Naive thymus-derived CD8-positive, alpha-beta T cell (primary cell): ENCODE measurements at regions not wholly inside any gene's neighbourhood (a gene's known extent, or its start where the extent isn't known, plus 50 kb on each side); places are given as distances from the start of the nearest gene placed in this dataset.
"Not testable (repeated sequence)": the region's sequence is repeated elsewhere in the genome, so short reads cannot be mapped to it uniquely, and the experiment has no call there.

Experiments used
- ATAC-seq, 2 donors: fragments of 150-1000 bp; cut with Tn5 transposase in 1 of 2; sonication (Bioruptor Pico), chemical (Tn5 transposase) in 1 of 2; 1 replicate in 1 of 2; 2 replicates in 1 of 2; pipeline ENCODE4 v1.10.0; 2021; ENCODE audit warnings: mild to moderate bottlenecking in 2 of 2, moderate library complexity in 2 of 2
- POLR2A ChIA-PET: fragments of 350-600 bp; sonication (Branson Sonifier 250); formaldehyde crosslinking; loops from one replicate; lab custom pipeline; 2021; ENCODE audit warnings: antibody characterized with exemption; lab: Charles Lee
- DNase-seq, 10 donors: peaks; one replicate each; pipeline versions ENCODE4 v3.0.0 to v3.0.0-alpha.2; 2020 to 2022
- H3K27ac Mint-ChIP-seq, 10 donors: one replicate each; pipeline ENCODE4 v1.8.0; 2020 to 2022; ENCODE audit warnings: mild to moderate bottlenecking in 10 of 10, mixed read lengths in 10 of 10, moderate library complexity in 4 of 10, inconsistent platforms in 1 of 10
- H3K27me3 Mint-ChIP-seq, 5 donors: one replicate each; pipeline ENCODE4 v1.8.0; 2021 to 2022; ENCODE audit warnings: mixed read lengths in 5 of 5
- H3K36me3 Mint-ChIP-seq, 3 donors: one replicate each; pipeline ENCODE4 v1.8.0; 2020 to 2022; ENCODE audit warnings: mixed read lengths in 3 of 3, mild to moderate bottlenecking in 2 of 3, inconsistent platforms in 1 of 3
- H3K4me1 Mint-ChIP-seq, 4 donors: one replicate each; pipeline ENCODE4 v1.8.0; 2021 to 2022; ENCODE audit warnings: mixed read lengths in 4 of 4
- H3K4me3 Mint-ChIP-seq, 10 donors: one replicate each; pipeline ENCODE4 v1.8.0; 2020 to 2022; ENCODE audit warnings: mild to moderate bottlenecking in 10 of 10, mixed read lengths in 10 of 10, moderate library complexity in 6 of 10, inconsistent platforms in 1 of 10
- H3K9me3 Mint-ChIP-seq, 9 donors: one replicate each; pipeline ENCODE4 v1.8.0; 2020 to 2022; ENCODE audit warnings: mixed read lengths in 9 of 9, mild to moderate bottlenecking in 3 of 9, inconsistent platforms in 1 of 9, moderate library complexity in 1 of 9

DNA sequence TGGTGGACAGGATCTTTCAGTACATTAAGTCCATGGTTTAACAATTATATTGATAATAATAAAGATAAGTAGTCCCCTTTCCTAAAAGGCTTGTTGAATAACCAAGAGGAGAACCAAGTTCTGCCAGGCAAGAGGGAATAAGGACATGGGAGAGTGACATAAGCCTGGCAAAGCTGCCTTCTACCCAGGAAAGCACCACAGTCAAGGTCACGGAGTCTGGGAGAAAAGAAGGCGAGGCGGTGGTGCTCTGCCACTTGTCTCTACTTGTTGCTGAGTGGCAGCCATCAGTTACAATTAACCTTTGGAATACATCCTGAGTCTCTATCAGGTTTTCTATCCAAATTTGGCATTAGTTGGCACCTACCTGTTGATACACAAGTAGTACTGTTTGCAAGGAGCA lies 101.7 kb upstream of the GATA6 start:
- Mint-ChIP-seq H3K27ac (no peak overlapping the region), H3K9me3 (peaks cover 0 to 11% (median 0%) of the 10 kb centered on the region in 9 donors), H3K4me3 (no peak overlapping the region), H3K4me1 (peaks cover 0 to 2% (median 0%) of the 10 kb centered on the region in 4 donors), H3K36me3 (peaks cover 0 to 3% (median 0%) of the 10 kb centered on the region in 3 donors), H3K27me3 (peaks cover 0 to 6% (median 2%) of the 10 kb centered on the region in 5 donors)
- no peak for DNase-seq
- POLR2A ChIA-PET = no interaction called here
- ATAC-seq = no peak

DNA sequence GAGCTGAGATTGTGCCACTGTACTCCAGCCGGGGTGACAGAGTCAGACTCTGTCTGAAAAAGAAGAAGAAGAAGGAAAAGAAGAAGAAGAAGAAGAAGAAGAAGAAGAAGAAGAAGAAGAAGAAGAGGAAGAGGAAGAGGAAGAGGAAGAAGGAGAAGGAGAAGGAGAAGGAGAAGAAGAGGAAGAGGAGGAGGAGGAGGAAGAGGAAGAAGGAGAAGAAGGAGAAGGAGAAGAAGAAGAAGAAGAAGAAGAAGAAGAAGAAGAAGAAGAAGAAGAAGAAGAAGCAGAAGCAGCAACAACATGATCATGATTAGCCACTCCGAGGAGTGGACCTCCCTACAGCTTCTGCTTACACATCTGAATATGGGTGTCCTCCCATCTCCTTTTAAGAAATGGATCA lies 100.6 kb upstream of the GATA6 start:
- H3K36me3 Mint-ChIP-seq, POLR2A ChIA-PET, DNase-seq, H3K27me3 Mint-ChIP-seq, H3K27ac Mint-ChIP-seq, H3K4me3 Mint-ChIP-seq, ATAC-seq, H3K4me1 Mint-ChIP-seq: not testable (repeated sequence)
- peaks cover 0 to 11% (median 0%) of the 10 kb centered on the region in 9 donors for H3K9me3 Mint-ChIP-seq

DNA sequence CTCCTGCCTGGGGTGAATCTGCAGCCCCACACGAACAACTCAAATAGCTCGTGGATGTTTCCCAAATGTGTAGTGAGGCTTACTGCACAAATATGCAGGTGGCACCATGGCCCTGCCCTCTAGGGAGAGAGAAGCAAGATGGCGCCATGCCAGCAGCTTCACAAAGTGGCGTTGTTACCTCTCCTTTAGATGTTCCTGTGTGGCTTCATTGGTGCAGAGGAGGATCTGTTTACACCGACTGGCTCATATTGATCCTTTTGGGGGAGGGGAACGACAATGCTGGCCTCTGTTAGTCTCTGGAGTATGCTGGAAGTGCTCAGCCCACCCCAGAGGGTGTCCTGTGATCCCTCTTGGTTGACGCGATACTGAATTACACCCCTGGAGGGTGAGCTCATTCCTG lies 99.5 kb upstream of the GATA6 start:
- Mint-ChIP-seq H3K36me3 (no peaks in the 10 kb centered on the region), H3K9me3 (peaks cover 0 to 11% (median 0%) of the 10 kb centered on the region in 9 donors), H3K4me3 (no peak overlapping the region), H3K27me3 (peaks cover 0 to 6% (median 2%) of the 10 kb centered on the region in 5 donors), H3K27ac (no peak overlapping the region), H3K4me1 (peaks cover 0 to 2% (median 0%) of the 10 kb centered on the region in 4 donors)
- DNase-seq (no peak), ATAC-seq (no peak)
- POLR2A ChIA-PET = no interaction called here

DNA sequence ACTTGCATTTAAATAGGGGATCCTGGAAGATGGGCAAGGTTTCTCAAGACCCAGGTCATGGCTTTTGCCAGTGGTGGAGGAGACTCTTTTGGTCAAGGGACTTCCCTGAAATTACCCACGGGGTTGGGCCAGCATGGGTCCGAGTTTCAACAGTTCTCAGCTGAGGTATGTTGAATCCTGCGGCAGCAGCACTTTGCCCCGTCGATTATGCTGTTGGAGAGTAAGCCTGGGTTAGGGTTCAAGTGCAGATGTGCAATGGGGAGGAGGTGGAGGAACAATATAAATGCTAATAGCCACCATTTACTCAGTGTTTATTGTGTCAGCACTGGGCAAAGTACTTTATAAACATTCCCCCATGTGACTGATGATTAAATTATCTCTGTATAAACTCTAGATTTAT lies 96.0 kb upstream of the GATA6 start:
- POLR2A ChIA-PET = no interaction called here
- no peak overlapping the region for H3K4me3 Mint-ChIP-seq

DNA sequence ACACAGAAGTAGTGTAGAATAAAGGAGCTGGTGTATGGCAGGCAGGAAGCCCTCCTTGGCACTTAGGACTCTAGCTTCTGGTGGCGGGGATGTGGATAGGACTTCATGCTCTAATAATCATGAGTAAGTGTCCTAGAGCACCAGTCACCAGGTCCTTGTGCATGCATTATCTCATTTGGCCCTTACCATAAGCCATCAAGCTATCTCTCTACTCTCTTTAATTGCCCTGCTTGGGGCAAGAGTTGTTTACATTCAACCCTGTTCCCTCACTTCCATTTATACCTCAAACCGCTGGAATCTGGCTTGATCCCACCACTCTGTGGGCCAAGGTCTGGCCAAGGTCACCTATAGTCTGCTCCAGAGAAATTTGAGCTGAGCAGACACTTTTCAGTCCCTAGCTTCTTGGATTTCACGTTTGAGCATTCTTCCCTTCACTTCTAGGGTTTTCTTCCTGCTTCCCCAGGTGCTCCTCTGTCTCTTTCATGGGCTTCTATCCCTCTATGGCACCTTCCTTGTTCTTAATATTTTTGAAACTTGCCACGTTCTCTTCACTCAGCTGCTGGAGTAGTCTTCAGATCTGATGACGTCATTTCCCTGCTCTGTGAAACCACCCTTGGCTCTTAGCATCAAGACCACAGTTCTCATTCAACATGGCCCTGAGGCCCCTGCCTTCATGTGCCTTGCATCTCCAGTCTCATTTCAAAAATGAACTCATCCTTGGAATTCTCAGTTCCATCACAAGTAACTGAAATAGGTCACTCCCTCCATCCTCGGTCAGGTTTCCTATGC lies 94.9 kb upstream of the GATA6 start:
- POLR2A ChIA-PET = no interaction called here
- no peak for DNase-seq
- Mint-ChIP-seq H3K9me3 (no peaks in the 10 kb centered on the region), H3K27me3 (no peaks in the 10 kb centered on the region), H3K36me3 (no peaks in the 10 kb centered on the region), H3K4me3 (no peak overlapping the region), H3K4me1 (no peaks in the 10 kb centered on the region), H3K27ac (no peak overlapping the region)
- no peak for ATAC-seq

More for the DNA sequence above, 96.0 kb upstream of the GATA6 start:
- Mint-ChIP-seq H3K27me3 (peaks cover 0 to 4% (median 0%) of the 10 kb centered on the region in 5 donors), H3K9me3 (peaks cover 0 to 8% (median 0%) of the 10 kb centered on the region in 9 donors), H3K27ac (no peak overlapping the region), H3K36me3 (no peaks in the 10 kb centered on the region), H3K4me1 (peaks cover 0 to 2% (median 0%) of the 10 kb centered on the region in 4 donors)
- ATAC-seq = no peak
- DNase-seq = no peak

DNA sequence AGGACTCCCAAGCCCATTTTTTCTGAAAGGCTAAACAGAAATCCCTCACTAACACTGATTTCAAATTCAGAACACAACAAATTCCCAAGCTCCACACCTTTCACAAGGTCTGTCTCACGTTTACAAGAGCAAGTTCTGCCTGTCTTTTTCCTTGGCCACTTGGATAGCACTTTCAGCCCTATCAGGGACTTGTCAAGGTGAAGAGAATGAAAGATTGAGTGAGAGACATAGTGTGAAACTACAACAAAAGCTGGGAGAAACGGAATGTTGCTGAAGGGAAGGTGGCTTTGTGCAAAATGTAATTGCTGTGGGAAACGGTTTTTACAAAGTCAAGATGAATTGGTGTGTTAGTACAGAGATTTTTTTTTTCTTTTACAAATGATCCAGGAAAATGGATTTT lies 89.4 kb upstream of the GATA6 start:
- H3K4me1 Mint-ChIP-seq = no peaks in the 10 kb centered on the region
- POLR2A ChIA-PET = no interaction called here
- H3K27me3 Mint-ChIP-seq = peaks cover 0 to 5% (median 0%) of the 10 kb centered on the region in 5 donors
- no peak overlapping the region for H3K27ac Mint-ChIP-seq
- ATAC-seq = no peak
- no peak overlapping the region for H3K4me3 Mint-ChIP-seq
- DNase-seq = no peak
- H3K9me3 Mint-ChIP-seq = peaks cover 0 to 2% (median 0%) of the 10 kb centered on the region in 9 donors
- no peaks in the 10 kb centered on the region for H3K36me3 Mint-ChIP-seq

DNA sequence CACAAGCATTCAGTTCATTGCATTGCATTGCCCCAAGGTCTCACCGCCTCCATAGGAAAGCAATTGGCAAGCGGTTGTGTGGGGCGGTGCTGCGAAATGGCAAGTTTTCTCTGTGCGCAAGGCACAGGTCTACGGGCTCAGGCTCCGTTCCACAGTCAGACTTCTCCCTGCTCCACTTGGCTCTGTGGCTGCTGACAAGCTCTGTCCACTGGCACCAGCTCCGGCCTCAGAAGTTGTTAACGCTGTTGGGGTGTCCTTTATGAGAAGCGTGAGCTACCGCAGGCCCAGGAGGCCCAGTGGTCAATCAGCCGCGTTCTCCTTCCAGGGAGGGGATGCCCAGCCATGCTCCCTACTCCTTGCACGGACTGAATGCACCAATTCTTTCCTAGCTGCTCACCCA lies 87.0 kb upstream of the GATA6 start:
- Mint-ChIP-seq H3K4me1 (no peaks in the 10 kb centered on the region), H3K27ac (no peak overlapping the region), H3K4me3 (no peak overlapping the region), H3K9me3 (peaks cover 0 to 4% (median 0%) of the 10 kb centered on the region in 9 donors), H3K27me3 (peaks cover 0 to 9% (median 3%) of the 10 kb centered on the region in 5 donors), H3K36me3 (no peaks in the 10 kb centered on the region)
- ATAC-seq (no peak), DNase-seq (no peak)
- POLR2A ChIA-PET = no interaction called here

DNA sequence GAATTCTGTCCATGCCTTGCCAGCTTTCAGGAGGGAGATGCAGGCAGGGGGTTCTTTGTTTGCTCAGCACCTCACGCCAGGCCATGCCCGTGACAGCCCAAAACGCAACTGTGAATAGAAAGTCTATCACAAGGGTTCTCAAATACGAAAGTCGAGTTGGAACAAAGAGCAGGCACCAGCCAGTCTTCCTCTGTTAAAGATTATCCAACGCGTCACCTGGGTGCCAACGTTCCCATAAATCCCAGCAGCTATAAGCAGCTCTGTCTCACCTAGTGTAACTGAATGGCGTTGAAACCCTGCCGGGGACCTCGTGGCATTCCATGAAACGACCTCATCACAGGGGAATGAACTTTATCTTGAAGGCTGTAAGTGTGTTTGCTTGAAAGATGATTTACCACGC lies 84.8 kb upstream of the GATA6 start:
- Mint-ChIP-seq H3K4me3 (no peak overlapping the region), H3K36me3 (no peaks in the 10 kb centered on the region)

DNA sequence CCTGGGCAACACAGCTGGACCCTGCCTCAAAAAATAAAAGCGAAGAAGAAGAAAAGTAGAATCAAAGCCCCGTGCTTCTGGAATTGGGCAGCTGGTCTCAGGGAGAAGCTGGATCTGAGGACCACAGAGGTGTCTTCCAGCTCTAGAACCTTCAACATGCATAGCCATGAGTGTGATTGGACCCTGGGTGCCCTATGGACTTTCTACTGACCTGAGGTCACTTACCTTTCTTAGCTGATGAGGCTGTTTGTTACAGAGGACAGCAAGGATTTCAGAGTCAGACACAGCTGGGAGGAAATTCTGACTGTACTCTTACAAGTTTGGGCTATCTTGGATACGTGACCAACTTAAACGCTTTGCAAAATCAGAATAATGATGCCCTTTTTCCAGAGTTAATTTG lies 82.4 kb upstream of the GATA6 start:
- Mint-ChIP-seq H3K36me3 (no peaks in the 10 kb centered on the region), H3K27ac (no peak overlapping the region), H3K4me3 (no peak overlapping the region), H3K4me1 (no peaks in the 10 kb centered on the region), H3K27me3 (peaks cover 0 to 9% (median 3%) of the 10 kb centered on the region in 5 donors), H3K9me3 (peaks cover 0 to 3% (median 0%) of the 10 kb centered on the region in 9 donors)
- DNase-seq (no peak), ATAC-seq (no peak)
- POLR2A ChIA-PET = no interaction called here

More for the DNA sequence above, 84.8 kb upstream of the GATA6 start:
- H3K27ac Mint-ChIP-seq = no peak overlapping the region
- peaks cover 0 to 9% (median 3%) of the 10 kb centered on the region in 5 donors for H3K27me3 Mint-ChIP-seq
- H3K4me1 Mint-ChIP-seq = no peaks in the 10 kb centered on the region
- ATAC-seq = no peak
- POLR2A ChIA-PET = no interaction called here
- H3K9me3 Mint-ChIP-seq = peaks cover 0 to 4% (median 0%) of the 10 kb centered on the region in 9 donors
- DNase-seq = no peak

DNA sequence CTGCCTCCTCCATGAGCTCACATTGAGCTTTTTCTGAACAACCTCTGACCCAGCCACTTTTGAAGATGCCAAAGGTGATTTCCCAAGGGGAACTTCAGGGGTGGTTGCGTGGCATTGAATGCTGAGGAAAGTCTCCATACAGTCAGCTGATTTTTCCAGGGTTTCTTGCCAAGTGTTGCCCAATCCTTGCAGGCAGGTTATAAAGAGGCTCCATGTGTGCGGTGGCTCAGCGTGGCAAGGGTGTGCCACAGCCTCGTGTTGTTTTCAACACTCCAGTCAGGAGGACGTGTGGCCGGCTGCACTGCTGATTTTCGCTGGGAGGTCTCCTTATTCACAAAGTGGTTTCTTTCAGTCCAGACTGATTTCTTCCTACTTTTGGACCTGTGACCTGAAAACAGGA lies 81.4 kb upstream of the GATA6 start:
- H3K36me3 Mint-ChIP-seq = no peaks in the 10 kb centered on the region
- ATAC-seq (no peak), DNase-seq (no peak)
- peak overlapping the region in 1 of 10 donors; percentile 48 for H3K27ac Mint-ChIP-seq
- H3K4me1 Mint-ChIP-seq = no peaks in the 10 kb centered on the region
- POLR2A ChIA-PET = no interaction called here
- H3K4me3 Mint-ChIP-seq = no peak overlapping the region
- H3K9me3 Mint-ChIP-seq = peaks cover 0 to 3% (median 0%) of the 10 kb centered on the region in 9 donors
- H3K27me3 Mint-ChIP-seq = peaks cover 0 to 9% (median 3%) of the 10 kb centered on the region in 5 donors

DNA sequence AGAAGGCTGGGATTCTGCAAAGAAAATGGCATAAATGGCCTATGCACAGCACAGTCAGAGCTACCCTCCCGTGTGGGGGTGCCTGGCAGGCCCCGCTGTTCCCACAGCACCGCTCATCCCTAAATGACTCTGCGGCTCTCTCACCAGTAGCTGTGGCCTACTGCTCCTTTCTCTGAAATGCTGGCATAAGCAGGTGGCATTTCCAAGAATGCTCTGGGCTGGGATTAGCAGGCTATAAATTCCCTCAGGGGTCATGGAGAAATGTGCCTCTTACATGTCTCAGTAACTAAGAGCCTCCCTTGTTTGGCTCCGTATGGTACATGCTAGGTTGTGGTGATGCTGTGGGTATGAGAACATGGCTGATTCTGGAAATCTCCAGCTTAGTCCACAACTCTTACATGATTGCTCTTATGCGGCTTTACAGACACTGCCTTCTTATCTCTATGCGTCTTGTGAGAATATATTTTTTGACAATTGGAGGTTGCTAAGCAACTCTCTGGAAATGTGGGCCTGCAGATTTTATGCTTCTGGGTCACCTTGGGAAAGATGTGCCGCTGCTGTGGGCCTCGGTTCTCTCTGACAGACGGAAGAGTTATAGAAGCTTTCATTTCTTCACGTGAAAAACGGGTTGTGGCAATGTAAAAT lies 80.3 kb upstream of the GATA6 start:
- POLR2A ChIA-PET = no interaction called here

DNA sequence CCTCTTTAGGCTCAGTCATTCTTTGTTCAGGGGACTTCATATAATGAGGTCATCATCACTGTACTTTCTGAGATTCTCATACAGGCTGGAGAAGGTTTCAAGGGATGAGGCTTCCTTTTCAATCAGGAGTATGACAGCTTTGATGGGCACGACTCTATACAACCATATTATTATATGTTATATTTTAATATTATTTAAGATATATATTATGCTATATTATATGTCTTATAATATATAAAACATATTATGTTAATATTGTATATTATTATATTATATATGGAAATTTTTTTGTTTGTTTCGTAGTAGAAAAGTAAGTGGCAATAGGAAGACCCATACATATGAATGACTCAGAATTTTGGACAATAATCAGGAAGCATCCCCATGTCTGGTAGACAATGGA lies 78.0 kb upstream of the GATA6 start:
- H3K4me1 Mint-ChIP-seq = no peaks in the 10 kb centered on the region
- POLR2A ChIA-PET = no interaction called here
- no peak for ATAC-seq
- no peak overlapping the region for H3K27ac Mint-ChIP-seq
- DNase-seq = no peak
- H3K9me3 Mint-ChIP-seq = no peaks in the 10 kb centered on the region
- H3K4me3 Mint-ChIP-seq = no peak overlapping the region
- H3K36me3 Mint-ChIP-seq = no peaks in the 10 kb centered on the region
- H3K27me3 Mint-ChIP-seq = peaks cover 1 to 15% (median 4%) of the 10 kb centered on the region in 5 donors

More for the DNA sequence above, 80.3 kb upstream of the GATA6 start:
- Mint-ChIP-seq H3K36me3 (no peaks in the 10 kb centered on the region), H3K27ac (no peak overlapping the region), H3K4me1 (no peaks in the 10 kb centered on the region), H3K4me3 (no peak overlapping the region), H3K27me3 (peaks cover 0 to 18% (median 3%) of the 10 kb centered on the region in 5 donors), H3K9me3 (peaks cover 0 to 3% (median 0%) of the 10 kb centered on the region in 9 donors)
- DNase-seq (no peak), ATAC-seq (no peak)

DNA sequence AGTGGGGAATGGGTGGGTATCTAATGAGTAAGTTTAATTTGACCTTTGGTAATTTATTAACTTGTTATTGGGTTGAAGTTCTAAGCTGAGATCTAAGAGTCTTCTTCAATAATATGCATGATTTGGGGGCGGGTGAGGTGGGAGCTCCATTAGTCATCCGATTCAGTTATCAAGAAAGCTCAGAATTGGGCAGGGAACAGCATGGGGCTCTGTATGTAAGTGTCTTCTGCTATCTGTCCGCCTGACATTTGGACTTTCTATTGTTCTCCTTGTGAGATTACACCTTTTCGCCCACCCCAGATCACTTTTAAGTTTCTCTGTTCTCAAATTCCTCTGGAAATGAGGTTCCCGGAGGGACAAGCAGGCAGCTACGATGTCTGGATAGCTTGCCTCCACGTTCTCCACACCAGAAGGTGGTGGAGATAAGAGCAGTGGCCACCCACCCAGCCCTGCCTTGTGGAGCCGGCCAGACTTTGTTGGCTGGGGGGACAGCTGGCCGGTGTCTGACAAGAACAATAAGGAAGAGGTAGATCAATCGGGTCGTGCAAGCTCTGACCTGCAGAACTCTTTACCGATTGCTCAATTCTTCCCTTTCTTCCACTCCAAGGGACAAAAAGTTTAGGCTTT lies 75.5 kb upstream of the GATA6 start:
- H3K27me3 Mint-ChIP-seq = peaks cover 1 to 15% (median 4%) of the 10 kb centered on the region in 5 donors
- no peak overlapping the region for H3K27ac Mint-ChIP-seq
- no peak for ATAC-seq
- no peak for DNase-seq
- H3K36me3 Mint-ChIP-seq = no peaks in the 10 kb centered on the region
- no peaks in the 10 kb centered on the region for H3K4me1 Mint-ChIP-seq
- no peak overlapping the region for H3K4me3 Mint-ChIP-seq
- H3K9me3 Mint-ChIP-seq = peaks cover 0 to 5% (median 0%) of the 10 kb centered on the region in 9 donors
- POLR2A ChIA-PET = no interaction called here
